ENCODE measurements at regions not wholly inside any gene's neighbourhood (a gene's known extent, or its start where the extent isn't known, plus 50 kb on each side); places are given as distances from the start of the nearest gene placed in this dataset.

- no peak for TF ChIP-seq ZNF274 (IDR thresholded peaks at IDR 0.05; ENCODE audit: low read depth, low read length)
- TF ChIP-seq SUZ12 (IDR thresholded peaks at IDR 0.05; ENCODE audit: extremely low read depth, insufficient read depth, insufficient read length), result no peak
Measured at GRCh38 chr5:118561971-118562370, 426.4 kb downstream of the DTWD2 start.

Measured in NT2/D1 (cell line).